ENCODE measurements at regions not wholly inside any gene's neighbourhood (a gene's known extent, or its start where the extent isn't known, plus 50 kb on each side); places are given as distances from the start of the nearest gene placed in this dataset.

- no peak for TF ChIP-seq CTCF (IDR thresholded peaks at IDR 0.05; ENCODE audit: low read depth, low read length, missing control alignments)
- DNase-seq (ENCODE audit: low read depth) = no peak
Observed at GRCh38 chr1:30060738-30061137, 662.6 kb downstream of the MATN1 start.

GRCh38 chr1:30058970-30059369 lies 664.4 kb downstream of the MATN1 start:
- H3K4me3 ChIP-seq (ENCODE audit: low read depth, low read length) = no peak overlapping the region
- TF ChIP-seq CTCF (IDR thresholded peaks at IDR 0.05; ENCODE audit: low read depth, low read length, missing control alignments) = no peak
- DNase-seq (ENCODE audit: low read depth) = no peak

More at GRCh38 chr1:30060738-30061137, 662.6 kb downstream of the MATN1 start:
- H3K4me3 ChIP-seq (ENCODE audit: low read depth, low read length) = no peak overlapping the region

- no peak overlapping the region for H3K4me3 ChIP-seq (ENCODE audit: low read depth, low read length)
- no peak for TF ChIP-seq CTCF (IDR thresholded peaks at IDR 0.05; ENCODE audit: low read depth, low read length, missing control alignments)
- no peak for DNase-seq (ENCODE audit: low read depth)
Observed at GRCh38 chr1:30054126-30054525, 669.3 kb downstream of the MATN1 start.

- DNase-seq (ENCODE audit: low read depth) = no peak
- H3K4me3 ChIP-seq (ENCODE audit: low read depth, low read length) = no peak overlapping the region
- TF ChIP-seq CTCF (IDR thresholded peaks at IDR 0.05; ENCODE audit: low read depth, low read length, missing control alignments) = no peak
Observed at GRCh38 chr1:30052178-30052577, 671.2 kb downstream of the MATN1 start.

- no peak for TF ChIP-seq CTCF (IDR thresholded peaks at IDR 0.05; ENCODE audit: low read depth, low read length, missing control alignments)
- H3K4me3 ChIP-seq (ENCODE audit: low read depth, low read length) = no peak overlapping the region
- DNase-seq (ENCODE audit: low read depth) = no peak
Observed at GRCh38 chr1:30051777-30052176, 671.6 kb downstream of the MATN1 start.

GRCh38 chr1:30049748-30050296 lies 673.6 kb downstream of the MATN1 start:
- no peak for DNase-seq (ENCODE audit: low read depth)
- no peak overlapping the region for H3K4me3 ChIP-seq (ENCODE audit: low read depth, low read length)
- no peak for TF ChIP-seq CTCF (IDR thresholded peaks at IDR 0.05; ENCODE audit: low read depth, low read length, missing control alignments)

GRCh38 chr1:30048905-30049304 lies 674.5 kb downstream of the MATN1 start:
- DNase-seq (ENCODE audit: low read depth) = no peak
- TF ChIP-seq CTCF (IDR thresholded peaks at IDR 0.05; ENCODE audit: low read depth, low read length, missing control alignments) = no peak
- no peak overlapping the region for H3K4me3 ChIP-seq (ENCODE audit: low read depth, low read length)
